ENCODE measurements at regions not wholly inside any gene's neighbourhood (a gene's known extent, or its start where the extent isn't known, plus 50 kb on each side); places are given as distances from the start of the nearest gene placed in this dataset.

- TF ChIP-seq TARDBP (IDR thresholded peaks at IDR 0.05) (no peak), L3MBTL2 (conservative IDR thresholded peaks at IDR 0.05) (no peak), FOXA1 (IDR thresholded peaks at IDR 0.05) (no peak)
Observed at GRCh38 chr1:221283532-221283931, 404.3 kb downstream of the HLX start.

Data from HEK293T (cell line).